Gastroesophageal sphincter (tissue), 4 donors: ENCODE measurements at regions not wholly inside any gene's neighbourhood (a gene's known extent, or its start where the extent isn't known, plus 50 kb on each side); places are given as distances from the start of the nearest gene placed in this dataset.

Experiments
- ATAC-seq: fragments of 150-250 bp; one replicate; pipeline ENCODE4 v1.9.1; 2016; ENCODE audit warnings: mild to moderate bottlenecking, moderate library complexity
- H3K27ac ChIP-seq, 4 donors: fragments of 200-600 bp; sonication (generic) in 3 of 4; 1 replicate in 3 of 4; 2 replicates in 1 of 4; pipeline ENCODE4 v1.5.1; 2016 to 2019
- H3K27me3 ChIP-seq: fragments of 200-600 bp; sonication (generic); one replicate; pipeline ENCODE4 v1.5.1; 2019
- H3K36me3 ChIP-seq, 2 donors: fragments of 200-600 bp; sonication (generic); one replicate each; pipeline ENCODE4 v1.5.1; 2019; ENCODE audit warnings: control low read depth in 1 of 2
- H3K4me1 ChIP-seq, 3 donors: fragments of 200-600 bp; sonication (generic); 1 replicate in 2 of 3; 2 replicates in 1 of 3; pipeline ENCODE4 v1.5.1; 2016 to 2019; ENCODE audit warnings: control low read depth in 2 of 3
- H3K4me3 ChIP-seq, 2 donors: fragments of 200-600 bp; sonication (generic); one replicate each; pipeline ENCODE4 v1.5.1; 2019; ENCODE audit warnings: mild to moderate bottlenecking in 1 of 2, moderate library complexity in 1 of 2
- H3K9me3 ChIP-seq, 3 donors: fragments of 200-600 bp; sonication (generic); one replicate each; pipeline ENCODE4 v1.5.1; 2017 to 2019; ENCODE audit warnings: control low read depth in 2 of 3
- EP300 ChIP-seq: sonication (generic); formaldehyde crosslinking; IDR thresholded peaks from one replicate; pipeline ENCODE4 v1.6.1; 2017; ENCODE audit warnings: antibody characterized with exemption, mild to moderate bottlenecking
- POLR2A ChIP-seq, 2 donors: fragments of 450-650 bp; IDR thresholded peaks; one replicate each; pipeline ENCODE4 v1.6.1; 2017; ENCODE audit warnings: antibody characterized with exemption in 2 of 2, mild to moderate bottlenecking in 2 of 2, moderate library complexity in 1 of 2
- POLR2AphosphoS5 ChIP-seq: sonication (generic); formaldehyde crosslinking; IDR thresholded peaks from one replicate; pipeline ENCODE4 v1.6.1; 2017; ENCODE audit warnings: antibody characterized with exemption
- WGBS, 2 donors: methylation state at CpG; one replicate each; pipeline ENCODE4 v1.1.5; 2018; ENCODE audit warnings: low coverage in 1 of 2; 5-methylcytosine and 5-hydroxymethylcytosine counted together
- TF ChIP-seq, protein P1 (sequence below), 4 experiments: fragments of 200-600 bp in 2 of 4; fragments of 450-650 bp in 2 of 4; sonication (generic) in 1 of 4; IDR thresholded peaks; one replicate each; pipeline ENCODE4 v1.5.1; 2017 to 2019; ENCODE audit warnings: antibody characterized with exemption in 4 of 4, mild to moderate bottlenecking in 2 of 4, moderate library complexity in 2 of 4

DNA sequence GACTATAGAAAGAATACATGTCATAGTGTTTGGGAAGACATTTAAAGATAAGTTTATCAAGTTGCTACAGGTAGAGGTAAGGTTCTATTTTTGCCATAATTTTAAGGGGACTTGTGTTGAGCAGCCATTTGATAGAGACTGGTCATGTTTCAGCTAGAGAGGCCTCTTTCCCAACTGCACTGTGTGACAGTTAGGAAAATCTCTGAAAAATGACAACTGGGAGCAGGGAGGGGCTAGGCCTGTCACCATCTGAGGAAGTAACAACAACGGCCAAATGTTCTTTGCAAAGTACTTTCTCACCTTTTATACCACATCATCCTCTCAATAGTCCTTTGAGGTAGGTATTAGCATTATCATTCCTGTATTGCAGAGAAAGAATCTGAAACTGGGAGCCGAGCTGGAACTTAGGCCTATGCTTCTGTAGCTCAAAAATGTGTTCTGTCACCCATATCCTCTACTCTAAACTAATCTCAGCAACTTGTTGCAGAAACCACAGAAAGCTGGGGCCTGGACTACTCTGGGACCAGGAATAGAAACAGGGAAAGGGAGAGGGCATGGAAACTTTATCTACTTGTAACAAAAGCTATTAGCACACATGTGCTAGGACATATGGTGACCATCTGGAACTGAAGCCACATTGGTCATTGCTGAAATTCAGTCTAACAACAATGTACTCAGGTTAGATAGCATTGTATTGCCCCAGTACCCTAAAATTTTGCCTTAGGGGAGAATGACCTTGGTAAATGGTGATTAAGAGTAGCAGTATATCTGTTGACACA is 198.9 kb downstream of the MID1IP1 start:
- H3K27ac ChIP-seq: no peak overlapping the region
- no peak for TF ChIP-seq POLR2AphosphoS5
- TF ChIP-seq, protein P1, sequence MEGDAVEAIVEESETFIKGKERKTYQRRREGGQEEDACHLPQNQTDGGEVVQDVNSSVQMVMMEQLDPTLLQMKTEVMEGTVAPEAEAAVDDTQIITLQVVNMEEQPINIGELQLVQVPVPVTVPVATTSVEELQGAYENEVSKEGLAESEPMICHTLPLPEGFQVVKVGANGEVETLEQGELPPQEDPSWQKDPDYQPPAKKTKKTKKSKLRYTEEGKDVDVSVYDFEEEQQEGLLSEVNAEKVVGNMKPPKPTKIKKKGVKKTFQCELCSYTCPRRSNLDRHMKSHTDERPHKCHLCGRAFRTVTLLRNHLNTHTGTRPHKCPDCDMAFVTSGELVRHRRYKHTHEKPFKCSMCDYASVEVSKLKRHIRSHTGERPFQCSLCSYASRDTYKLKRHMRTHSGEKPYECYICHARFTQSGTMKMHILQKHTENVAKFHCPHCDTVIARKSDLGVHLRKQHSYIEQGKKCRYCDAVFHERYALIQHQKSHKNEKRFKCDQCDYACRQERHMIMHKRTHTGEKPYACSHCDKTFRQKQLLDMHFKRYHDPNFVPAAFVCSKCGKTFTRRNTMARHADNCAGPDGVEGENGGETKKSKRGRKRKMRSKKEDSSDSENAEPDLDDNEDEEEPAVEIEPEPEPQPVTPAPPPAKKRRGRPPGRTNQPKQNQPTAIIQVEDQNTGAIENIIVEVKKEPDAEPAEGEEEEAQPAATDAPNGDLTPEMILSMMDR (IDR thresholded peaks at IDR 0.05): no peak
- no peak for TF ChIP-seq EP300
- no peak for TF ChIP-seq POLR2A (IDR thresholded peaks at IDR 0.05)
- no peak for ATAC-seq

GRCh38 chrX:39000802-39001201 is 199.5 kb downstream of the MID1IP1 start:
- no peaks in the 10 kb centered on the region for H3K27me3 ChIP-seq
- H3K36me3 ChIP-seq: no peaks in the 10 kb centered on the region
- WGBS, 2 donors: 40 to 100% methylated on average over 1 of the region's 1 CpG
- H3K4me1 ChIP-seq: no peaks in the 10 kb centered on the region
- ATAC-seq: no peak
- no peak overlapping the region for H3K4me3 ChIP-seq
- TF ChIP-seq, protein P1 (IDR thresholded peaks at IDR 0.05): no peak
- TF ChIP-seq EP300 (no peak), POLR2AphosphoS5 (no peak), POLR2A (IDR thresholded peaks at IDR 0.05) (no peak)
- no peak overlapping the region for H3K27ac ChIP-seq
- no peaks in the 10 kb centered on the region for H3K9me3 ChIP-seq

More for the DNA sequence above, 198.9 kb downstream of the MID1IP1 start:
- 43% methylated on average over 1 of the region's 2 CpGs; no CpG with 5 or more reads in 1 of the 2 donors for WGBS, 2 donors
- Histone ChIP-seq H3K4me3 (no peak overlapping the region), H3K4me1 (no peaks in the 10 kb centered on the region), H3K9me3 (no peaks in the 10 kb centered on the region), H3K27me3 (no peaks in the 10 kb centered on the region), H3K36me3 (no peaks in the 10 kb centered on the region)

GRCh38 chrX:39002466-39002865 is 201.2 kb downstream of the MID1IP1 start:
- no peaks in the 10 kb centered on the region for H3K9me3 ChIP-seq
- H3K27me3 ChIP-seq: no peaks in the 10 kb centered on the region
- H3K36me3 ChIP-seq: no peaks in the 10 kb centered on the region
- TF ChIP-seq POLR2A (IDR thresholded peaks at IDR 0.05) (no peak), EP300 (no peak), POLR2AphosphoS5 (no peak)
- TF ChIP-seq, protein P1 (IDR thresholded peaks at IDR 0.05): no peak
- no peak overlapping the region for H3K4me3 ChIP-seq
- no peaks in the 10 kb centered on the region for H3K4me1 ChIP-seq
- ATAC-seq: no peak
- 22 to 33% methylated on average over 1 of the region's 1 CpG for WGBS, 2 donors
- H3K27ac ChIP-seq: no peak overlapping the region

GRCh38 chrX:39008549-39008948 is 207.3 kb downstream of the MID1IP1 start:
- H3K9me3 ChIP-seq: no peaks in the 10 kb centered on the region
- no peak for TF ChIP-seq POLR2AphosphoS5
- TF ChIP-seq POLR2A (IDR thresholded peaks at IDR 0.05): no peak
- H3K36me3 ChIP-seq: no peaks in the 10 kb centered on the region
- ATAC-seq: no peak
- peaks cover 0 to 9% (median 0%) of the 10 kb centered on the region in 3 donors for H3K4me1 ChIP-seq
- no peaks in the 10 kb centered on the region for H3K27me3 ChIP-seq
- H3K27ac ChIP-seq: no peak overlapping the region
- H3K4me3 ChIP-seq: no peak overlapping the region
- 80% methylated on average over 1 of the region's 4 CpGs; no CpG with 5 or more reads in 1 of the 2 donors for WGBS, 2 donors

GRCh38 chrX:39011454-39012221 is 210.4 kb downstream of the MID1IP1 start:
- Histone ChIP-seq H3K4me1 (peaks cover 0 to 9% (median 0%) of the 10 kb centered on the region in 3 donors), H3K27ac (no peak overlapping the region), H3K9me3 (no peaks in the 10 kb centered on the region), H3K27me3 (no peaks in the 10 kb centered on the region), H3K4me3 (no peak overlapping the region), H3K36me3 (no peaks in the 10 kb centered on the region)
- TF ChIP-seq, protein P1 (IDR thresholded peaks at IDR 0.05): no peak
- TF ChIP-seq EP300: no peak
- no peak for TF ChIP-seq POLR2AphosphoS5
- no peak for TF ChIP-seq POLR2A (IDR thresholded peaks at IDR 0.05)
- WGBS, 2 donors: 68 to 76% methylated on average over 7 of the region's 10 CpGs
- no peak for ATAC-seq
